Activated T-cell treated with anti-CD3 and anti-CD28 coated beads, Interleukin-2, amount 50 U/mL, for 72 hours (primary cell): ENCODE measurements at regions not wholly inside any gene's neighbourhood (a gene's known extent, or its start where the extent isn't known, plus 50 kb on each side); places are given as distances from the start of the nearest gene placed in this dataset.
A peak's percentile ranks its signal among the peaks of the same experiment; 100 is the strongest.

Experiments used
- ATAC-seq, 2 donors: fragments of 150-1000 bp; cut with Tn5 transposase; replicated peaks in 1 of 2; 2 replicates each; pipeline ENCODE4 v1.10.0; 2021; ENCODE audit warnings: moderate library complexity in 2 of 2, mild to moderate bottlenecking in 1 of 2
- DNase-seq, 2 donors: peaks; one replicate each; pipeline ENCODE4 v3.0.0; 2021 to 2022; ENCODE audit warnings: mixed read lengths in 1 of 2
- H3K27ac Mint-ChIP-seq: one replicate; pipeline ENCODE4 v1.8.0; 2022; ENCODE audit warnings: mild to moderate bottlenecking, moderate library complexity, mixed read lengths
- H3K27me3 Mint-ChIP-seq: one replicate; pipeline ENCODE4 v1.8.0; 2022; ENCODE audit warnings: low read depth, mixed read lengths
- H3K36me3 Mint-ChIP-seq, 2 donors: one replicate each; pipeline ENCODE4 v1.8.0; 2022; ENCODE audit warnings: mixed read lengths in 2 of 2, mild to moderate bottlenecking in 1 of 2; ENCODE audit not compliant: insufficient read depth in 2 of 2
- H3K4me1 Mint-ChIP-seq: one replicate; pipeline ENCODE4 v1.8.0; 2022; ENCODE audit warnings: low read depth, mixed read lengths
- H3K4me3 Mint-ChIP-seq, 2 donors: one replicate each; pipeline ENCODE4 v1.8.0; 2022; ENCODE audit warnings: mild to moderate bottlenecking in 2 of 2, mixed read lengths in 2 of 2, moderate library complexity in 2 of 2
- H3K9me3 Mint-ChIP-seq, 2 donors: one replicate each; pipeline ENCODE4 v1.8.0; 2022; ENCODE audit warnings: mixed read lengths in 2 of 2

DNA sequence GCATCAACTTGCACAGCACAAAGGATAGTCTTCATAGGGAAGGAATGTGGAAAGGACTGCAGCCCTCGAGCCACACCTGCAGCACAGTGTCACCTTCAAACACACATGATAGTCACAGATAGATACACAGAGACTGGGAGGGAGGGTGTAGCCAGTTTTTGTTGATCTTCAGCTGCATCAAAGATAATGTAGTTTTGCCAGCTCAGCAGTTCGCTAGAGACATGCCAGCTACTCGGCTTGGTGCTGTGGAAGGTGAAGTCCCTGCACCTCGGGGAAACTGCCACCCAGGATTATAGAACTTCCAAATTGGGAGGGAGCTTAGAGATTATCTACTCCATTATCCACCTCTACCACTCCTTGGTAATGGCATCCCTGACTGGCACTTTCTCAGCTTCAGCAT is 92.9 kb upstream of the PAK3 start:
- Mint-ChIP-seq H3K4me1 (no peaks in the 10 kb centered on the region), H3K36me3 (no peaks in the 10 kb centered on the region), H3K9me3 (no peaks in the 10 kb centered on the region), H3K27ac (no peak overlapping the region), H3K4me3 (no peak overlapping the region), H3K27me3 (peaks cover 47% of the 10 kb centered on the region)
- DNase-seq (no peak), ATAC-seq (no peak)

DNA sequence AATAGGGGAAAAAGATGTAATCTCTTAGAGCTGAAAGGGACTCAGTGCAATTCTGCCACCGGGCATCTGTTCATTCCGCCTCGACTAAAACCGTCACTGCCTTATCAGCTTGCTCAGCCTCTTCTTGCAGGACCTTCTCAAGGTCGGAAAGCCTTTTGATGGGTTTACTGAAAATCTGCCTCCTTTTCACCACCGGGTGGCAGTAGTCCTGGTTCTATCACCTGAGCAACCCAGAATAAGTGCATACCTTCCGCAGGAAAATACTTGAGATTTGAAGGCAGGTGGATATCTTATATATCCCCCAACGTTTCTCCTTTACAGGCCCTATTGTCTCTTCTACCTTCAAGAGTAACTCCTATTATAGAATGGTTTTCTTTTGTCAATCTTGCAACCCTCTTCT is 103.4 kb upstream of the PAK3 start:
- Mint-ChIP-seq H3K4me3 (no peak overlapping the region), H3K27ac (no peak overlapping the region), H3K9me3 (no peaks in the 10 kb centered on the region), H3K36me3 (no peaks in the 10 kb centered on the region), H3K27me3 (peaks cover 57% of the 10 kb centered on the region), H3K4me1 (no peaks in the 10 kb centered on the region)
- ATAC-seq (peak in 1 of 2 donors; percentile 31), DNase-seq (peak; percentile 3 to 27)

DNA sequence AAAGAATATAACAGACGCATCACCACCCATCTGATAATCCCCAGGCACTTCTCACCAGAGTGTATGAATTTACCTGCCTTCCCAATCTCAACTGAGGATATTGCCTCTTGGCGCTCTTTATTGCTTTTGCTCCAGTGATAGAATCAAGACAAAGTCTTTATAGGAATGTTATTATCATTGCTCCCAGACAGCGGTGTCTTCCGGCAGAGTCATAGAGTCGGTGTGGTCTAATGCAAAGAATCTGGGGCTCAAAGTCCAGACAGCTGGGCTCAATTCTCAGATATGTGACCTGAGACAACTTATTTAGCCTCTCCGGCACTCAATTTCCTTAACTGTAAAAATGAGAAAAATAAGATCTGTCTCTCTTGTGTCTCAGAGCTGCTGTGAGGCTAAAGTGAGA is 106.1 kb upstream of the PAK3 start:
- peaks cover 64% of the 10 kb centered on the region for H3K27me3 Mint-ChIP-seq
- no peak overlapping the region for H3K4me3 Mint-ChIP-seq
- ATAC-seq (no peak), DNase-seq (no peak)
- no peak overlapping the region for H3K27ac Mint-ChIP-seq
- no peaks in the 10 kb centered on the region for H3K4me1 Mint-ChIP-seq
- no peaks in the 10 kb centered on the region for H3K9me3 Mint-ChIP-seq
- H3K36me3 Mint-ChIP-seq: no peaks in the 10 kb centered on the region

GRCh38 chrX:110989447-110989846 is 106.5 kb upstream of the PAK3 start:
- no peaks in the 10 kb centered on the region for H3K4me1 Mint-ChIP-seq
- no peaks in the 10 kb centered on the region for H3K36me3 Mint-ChIP-seq
- H3K27ac Mint-ChIP-seq: no peak overlapping the region
- no peaks in the 10 kb centered on the region for H3K9me3 Mint-ChIP-seq
- ATAC-seq: no peak
- H3K4me3 Mint-ChIP-seq: no peak overlapping the region
- H3K27me3 Mint-ChIP-seq: peaks cover 61% of the 10 kb centered on the region
- no peak for DNase-seq

GRCh38 chrX:110987292-110987691 is 108.7 kb upstream of the PAK3 start:
- Mint-ChIP-seq H3K4me3 (no peak overlapping the region), H3K27me3 (peaks cover 53% of the 10 kb centered on the region), H3K27ac (no peak overlapping the region), H3K36me3 (no peaks in the 10 kb centered on the region), H3K4me1 (no peaks in the 10 kb centered on the region), H3K9me3 (no peaks in the 10 kb centered on the region)
- DNase-seq (no peak), ATAC-seq (no peak)

DNA sequence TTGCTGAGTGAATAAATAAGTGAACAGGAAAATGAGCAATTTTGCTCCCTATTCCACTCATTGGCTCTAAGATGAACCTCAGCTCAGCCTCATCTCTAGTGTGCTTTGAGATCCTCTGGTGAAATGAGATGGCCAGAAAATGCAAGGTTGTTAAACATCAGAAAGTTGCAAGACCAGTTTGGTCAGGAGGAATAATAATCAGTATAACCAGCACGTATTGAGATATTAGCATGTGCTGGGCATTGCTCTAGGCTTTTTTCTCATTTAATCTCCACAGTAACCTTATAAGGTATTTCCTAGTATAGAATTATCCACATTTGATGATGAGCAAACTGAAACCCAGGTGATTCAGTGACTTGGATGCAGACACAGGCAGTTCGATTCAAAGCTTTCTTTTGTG is 110.5 kb upstream of the PAK3 start:
- Mint-ChIP-seq H3K4me1 (no peaks in the 10 kb centered on the region), H3K27ac (no peak overlapping the region), H3K4me3 (no peak overlapping the region), H3K27me3 (peaks cover 41% of the 10 kb centered on the region), H3K9me3 (no peaks in the 10 kb centered on the region), H3K36me3 (no peaks in the 10 kb centered on the region)
- DNase-seq (no peak), ATAC-seq (no peak)

- no peaks in the 10 kb centered on the region for H3K4me1 Mint-ChIP-seq
- H3K27ac Mint-ChIP-seq: no peak overlapping the region
- DNase-seq (no peak), ATAC-seq (no peak)
- H3K4me3 Mint-ChIP-seq: no peak overlapping the region
- no peaks in the 10 kb centered on the region for H3K36me3 Mint-ChIP-seq
- H3K27me3 Mint-ChIP-seq: peaks cover 44% of the 10 kb centered on the region
- no peaks in the 10 kb centered on the region for H3K9me3 Mint-ChIP-seq
Observed at GRCh38 chrX:110983024-110983423, 113.0 kb upstream of the PAK3 start.

DNA sequence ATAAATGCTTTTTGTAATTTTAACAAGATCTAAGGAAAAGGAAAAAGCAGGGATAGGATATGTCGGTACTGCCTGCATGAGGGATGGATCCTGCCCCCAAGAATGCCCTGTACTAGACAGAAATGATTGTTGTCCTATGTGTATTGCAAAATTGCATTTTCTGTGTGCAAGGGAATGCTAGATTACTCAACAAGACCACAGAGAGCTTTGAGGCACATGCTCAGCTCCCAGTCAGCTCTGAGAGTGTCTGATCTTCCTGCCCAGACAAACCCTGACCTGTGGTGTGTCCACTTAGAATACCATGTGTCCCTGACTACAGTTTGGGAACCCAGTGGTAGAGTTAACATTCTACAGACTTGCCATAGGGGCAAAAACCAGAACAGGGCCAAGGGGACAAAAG is 129.2 kb upstream of the PAK3 start:
- H3K27ac Mint-ChIP-seq: no peak overlapping the region
- no peaks in the 10 kb centered on the region for H3K36me3 Mint-ChIP-seq
- H3K27me3 Mint-ChIP-seq: peaks cover 33% of the 10 kb centered on the region
- no peak overlapping the region for H3K4me3 Mint-ChIP-seq
- no peak for DNase-seq
- H3K4me1 Mint-ChIP-seq: no peaks in the 10 kb centered on the region
- no peak for ATAC-seq
- H3K9me3 Mint-ChIP-seq: no peaks in the 10 kb centered on the region

DNA sequence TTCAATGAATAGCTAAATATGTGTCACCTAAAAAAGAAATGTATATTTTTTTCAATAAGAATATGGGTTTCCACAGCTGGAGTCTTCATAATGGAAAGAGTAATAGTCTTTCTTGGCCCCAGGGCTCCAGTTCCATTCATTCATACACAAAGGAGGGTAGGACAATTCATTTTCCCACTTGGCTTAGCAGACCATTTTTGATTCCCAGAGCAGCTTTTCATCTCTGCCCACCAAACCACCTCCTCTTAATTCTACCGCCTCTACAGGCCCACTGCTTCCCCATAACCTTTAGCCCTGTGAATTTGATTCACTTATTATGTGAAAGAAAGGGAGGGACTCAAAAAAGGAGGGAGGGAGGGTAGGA is 129.9 kb upstream of the PAK3 start:
- Mint-ChIP-seq H3K4me3 (no peak overlapping the region), H3K4me1 (no peaks in the 10 kb centered on the region), H3K27ac (no peak overlapping the region), H3K9me3 (no peaks in the 10 kb centered on the region), H3K27me3 (peaks cover 30% of the 10 kb centered on the region), H3K36me3 (no peaks in the 10 kb centered on the region)
- ATAC-seq (no peak), DNase-seq (no peak)

- H3K27me3 Mint-ChIP-seq: peaks cover 25% of the 10 kb centered on the region
- H3K36me3 Mint-ChIP-seq: no peaks in the 10 kb centered on the region
- H3K4me3 Mint-ChIP-seq: no peak overlapping the region
- H3K9me3 Mint-ChIP-seq: no peaks in the 10 kb centered on the region
- H3K27ac Mint-ChIP-seq: no peak overlapping the region
- H3K4me1 Mint-ChIP-seq: no peaks in the 10 kb centered on the region
- DNase-seq: no peak
- no peak for ATAC-seq
Observed at GRCh38 chrX:110965409-110966090, 130.4 kb upstream of the PAK3 start.

DNA sequence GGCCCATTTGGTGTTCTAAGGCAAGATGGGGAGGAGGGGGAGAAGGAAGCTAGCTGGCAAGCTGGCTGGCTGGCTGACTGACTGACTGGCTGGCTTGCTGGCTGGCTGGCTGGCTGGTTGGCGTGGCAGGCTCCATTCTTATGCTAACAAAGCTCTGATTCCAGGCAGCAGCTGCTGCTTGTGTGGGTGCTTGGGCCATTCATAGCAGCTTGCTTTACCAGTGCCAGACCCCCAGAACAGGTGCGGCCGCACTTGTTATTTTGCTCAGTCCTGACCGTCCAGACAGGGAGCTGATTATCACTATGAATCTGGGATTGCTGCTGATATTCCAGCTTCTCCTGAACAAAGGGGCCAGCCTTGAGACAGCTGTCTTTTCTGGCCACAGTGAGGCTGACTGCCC is 131.2 kb upstream of the PAK3 start:
- no peak for ATAC-seq
- no peaks in the 10 kb centered on the region for H3K9me3 Mint-ChIP-seq
- no peaks in the 10 kb centered on the region for H3K4me1 Mint-ChIP-seq
- no peak overlapping the region for H3K4me3 Mint-ChIP-seq
- peaks cover 17% of the 10 kb centered on the region for H3K27me3 Mint-ChIP-seq
- DNase-seq: no peak
- no peaks in the 10 kb centered on the region for H3K36me3 Mint-ChIP-seq
- no peak overlapping the region for H3K27ac Mint-ChIP-seq

- no peak overlapping the region for H3K27ac Mint-ChIP-seq
- H3K27me3 Mint-ChIP-seq: peaks cover 7% of the 10 kb centered on the region
- H3K9me3 Mint-ChIP-seq: no peaks in the 10 kb centered on the region
- H3K4me1 Mint-ChIP-seq: no peaks in the 10 kb centered on the region
- no peak overlapping the region for H3K4me3 Mint-ChIP-seq
- no peak for DNase-seq
- no peak for ATAC-seq
- no peaks in the 10 kb centered on the region for H3K36me3 Mint-ChIP-seq
Observed at GRCh38 chrX:110962451-110962850, 133.5 kb upstream of the PAK3 start.

- no peak overlapping the region for H3K27ac Mint-ChIP-seq
- H3K27me3 Mint-ChIP-seq: peaks cover 18% of the 10 kb centered on the region
- no peak for DNase-seq
- H3K9me3 Mint-ChIP-seq: no peaks in the 10 kb centered on the region
- no peaks in the 10 kb centered on the region for H3K4me1 Mint-ChIP-seq
- no peak for ATAC-seq
- no peak overlapping the region for H3K4me3 Mint-ChIP-seq
- no peaks in the 10 kb centered on the region for H3K36me3 Mint-ChIP-seq
Observed at GRCh38 chrX:110955706-110956105, 140.3 kb upstream of the PAK3 start.

GRCh38 chrX:110954428-110955100 is 141.4 kb upstream of the PAK3 start:
- Mint-ChIP-seq H3K9me3 (no peaks in the 10 kb centered on the region), H3K27ac (no peak overlapping the region), H3K4me3 (no peak overlapping the region), H3K36me3 (no peaks in the 10 kb centered on the region), H3K4me1 (no peaks in the 10 kb centered on the region), H3K27me3 (peaks cover 18% of the 10 kb centered on the region)
- ATAC-seq (no peak), DNase-seq (no peak)
